ENCODE measurements at regions not wholly inside any gene's neighbourhood (a gene's known extent, or its start where the extent isn't known, plus 50 kb on each side); places are given as distances from the start of the nearest gene placed in this dataset.
"Not testable (repeated sequence)": the region's sequence is repeated elsewhere in the genome, so short reads cannot be mapped to it uniquely, and the experiment has no call there.

DNA sequence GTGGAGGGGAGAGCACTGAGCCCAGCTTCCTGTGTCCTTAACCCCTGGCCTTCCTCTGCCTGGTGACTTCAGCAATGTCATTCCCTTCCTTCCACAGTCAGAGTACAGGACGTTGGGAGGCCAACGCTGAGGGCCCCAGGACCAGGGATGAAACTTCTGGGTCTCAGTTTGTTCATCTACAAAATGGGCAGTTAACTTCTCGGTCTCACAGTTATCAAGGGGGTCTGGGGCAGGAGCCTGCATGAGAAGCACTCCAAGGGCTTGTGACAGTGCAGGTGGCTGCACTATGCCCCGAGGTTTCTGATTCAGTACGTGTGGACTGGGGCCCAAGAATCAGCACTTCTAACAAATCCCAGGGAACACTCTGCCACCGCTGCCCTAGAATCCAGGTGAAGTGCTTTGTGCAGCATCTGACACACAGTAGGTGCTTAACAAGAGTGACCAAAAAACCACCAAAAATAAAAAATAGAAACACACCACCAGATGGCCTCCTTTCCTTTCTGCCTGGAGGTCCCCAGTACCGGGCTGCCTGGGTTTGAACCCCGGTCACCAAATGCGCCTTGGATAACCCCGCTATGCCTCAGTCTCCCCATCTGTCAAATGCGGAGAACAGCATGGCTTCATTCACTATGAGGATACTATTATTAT lies 80.4 kb downstream of the RFLNA start:
- Histone ChIP-seq H3K27me3 (ENCODE audit: insufficient read depth, low read depth, severe bottlenecking) (no peaks in the 10 kb centered on the region), H3K36me3 (peaks cover 81% of the 10 kb centered on the region), H3K27ac (no peak overlapping the region), H3K4me3 (ENCODE audit: low read depth, low read length) (no peak overlapping the region), H3K9me3 (ENCODE audit: severe bottlenecking) (no peaks in the 10 kb centered on the region)
- DNase-seq, result no peak
- TF ChIP-seq, protein P1, sequence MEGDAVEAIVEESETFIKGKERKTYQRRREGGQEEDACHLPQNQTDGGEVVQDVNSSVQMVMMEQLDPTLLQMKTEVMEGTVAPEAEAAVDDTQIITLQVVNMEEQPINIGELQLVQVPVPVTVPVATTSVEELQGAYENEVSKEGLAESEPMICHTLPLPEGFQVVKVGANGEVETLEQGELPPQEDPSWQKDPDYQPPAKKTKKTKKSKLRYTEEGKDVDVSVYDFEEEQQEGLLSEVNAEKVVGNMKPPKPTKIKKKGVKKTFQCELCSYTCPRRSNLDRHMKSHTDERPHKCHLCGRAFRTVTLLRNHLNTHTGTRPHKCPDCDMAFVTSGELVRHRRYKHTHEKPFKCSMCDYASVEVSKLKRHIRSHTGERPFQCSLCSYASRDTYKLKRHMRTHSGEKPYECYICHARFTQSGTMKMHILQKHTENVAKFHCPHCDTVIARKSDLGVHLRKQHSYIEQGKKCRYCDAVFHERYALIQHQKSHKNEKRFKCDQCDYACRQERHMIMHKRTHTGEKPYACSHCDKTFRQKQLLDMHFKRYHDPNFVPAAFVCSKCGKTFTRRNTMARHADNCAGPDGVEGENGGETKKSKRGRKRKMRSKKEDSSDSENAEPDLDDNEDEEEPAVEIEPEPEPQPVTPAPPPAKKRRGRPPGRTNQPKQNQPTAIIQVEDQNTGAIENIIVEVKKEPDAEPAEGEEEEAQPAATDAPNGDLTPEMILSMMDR (IDR thresholded peaks at IDR 0.05; ENCODE audit: low read depth, low read length), result no peak

DNA sequence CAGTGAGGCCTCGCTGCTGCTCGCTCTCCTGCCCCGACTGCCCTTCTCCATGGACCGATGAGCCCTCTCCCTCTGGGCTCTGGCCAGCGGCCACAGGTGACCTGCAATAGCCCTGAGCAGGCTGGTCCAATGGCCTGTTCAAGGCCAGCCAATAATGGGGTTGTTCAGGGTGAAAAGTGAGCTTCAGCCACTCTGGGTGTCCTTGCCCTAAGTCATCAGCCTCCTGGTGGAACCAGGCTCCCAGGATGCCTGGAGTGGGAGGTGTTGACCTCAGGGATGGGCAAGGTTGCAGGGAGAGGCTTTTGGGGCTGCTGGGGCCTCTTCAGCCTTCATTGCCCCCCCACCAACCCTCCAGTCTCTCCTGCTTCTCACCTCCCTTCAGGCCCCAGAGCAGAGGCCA lies 79.7 kb downstream of the RFLNA start:
- no peaks in the 10 kb centered on the region for H3K27me3 ChIP-seq (ENCODE audit: insufficient read depth, low read depth, severe bottlenecking)
- H3K9me3 ChIP-seq (ENCODE audit: severe bottlenecking), result no peaks in the 10 kb centered on the region
- peaks cover 83% of the 10 kb centered on the region for H3K36me3 ChIP-seq

DNA sequence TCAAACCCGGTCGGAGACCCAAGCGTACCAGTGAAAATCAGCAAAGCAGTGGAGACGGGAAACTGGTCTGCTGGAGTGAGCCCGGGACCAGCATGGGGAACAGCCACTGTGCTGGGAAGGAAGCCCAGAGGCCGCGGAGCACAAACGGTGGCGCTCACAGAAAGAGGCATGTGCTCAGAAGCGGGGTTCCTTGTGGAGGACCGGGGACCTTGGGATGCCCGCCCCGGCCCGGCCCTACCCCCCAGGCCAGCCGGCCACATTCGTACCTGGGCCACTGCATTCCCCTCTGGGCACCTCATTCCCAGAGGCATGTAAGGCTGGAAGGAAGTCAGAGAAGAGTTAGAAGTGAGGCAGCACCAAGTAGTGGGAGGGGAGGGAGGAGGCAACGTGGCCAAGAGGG lies 79.3 kb downstream of the RFLNA start:
- H3K9me3 ChIP-seq (ENCODE audit: severe bottlenecking), result no peaks in the 10 kb centered on the region
- H3K27me3 ChIP-seq (ENCODE audit: insufficient read depth, low read depth, severe bottlenecking), result no peaks in the 10 kb centered on the region
- no peak overlapping the region for H3K4me3 ChIP-seq (ENCODE audit: low read depth, low read length)
- H3K36me3 ChIP-seq, result peaks cover 83% of the 10 kb centered on the region
- no peak for DNase-seq
- no peak overlapping the region for H3K27ac ChIP-seq
- TF ChIP-seq, protein P1 (IDR thresholded peaks at IDR 0.05; ENCODE audit: low read depth, low read length), result no peak

More for the DNA sequence above, 79.7 kb downstream of the RFLNA start:
- no peak for DNase-seq
- TF ChIP-seq, protein P1 (IDR thresholded peaks at IDR 0.05; ENCODE audit: low read depth, low read length), result no peak
- Histone ChIP-seq H3K4me3 (ENCODE audit: low read depth, low read length) (no peak overlapping the region), H3K27ac (no peak overlapping the region)

DNA sequence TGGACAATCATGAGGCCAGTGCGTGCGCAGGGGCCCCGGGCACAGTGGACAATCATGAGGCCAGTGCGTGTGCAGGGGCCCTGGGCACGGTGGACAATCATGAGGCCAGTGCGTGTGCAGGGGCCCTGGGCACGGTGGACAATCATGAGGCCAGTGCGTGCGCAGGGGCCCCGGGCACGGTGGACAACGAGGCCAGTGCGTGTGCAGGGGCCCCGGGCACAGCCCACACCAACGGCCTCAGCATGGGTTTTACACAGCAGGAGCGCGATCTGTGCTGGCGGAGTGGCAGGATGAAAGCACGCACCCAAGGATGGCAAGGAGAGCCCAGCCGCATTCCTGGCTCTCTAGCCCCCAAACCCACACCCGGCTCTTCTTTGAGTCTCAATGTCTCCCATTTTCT lies 78.8 kb downstream of the RFLNA start:
- DNase-seq; H3K27ac ChIP-seq; H3K4me3 ChIP-seq (ENCODE audit: low read depth, low read length); H3K9me3 ChIP-seq (ENCODE audit: severe bottlenecking); H3K27me3 ChIP-seq (ENCODE audit: insufficient read depth, low read depth, severe bottlenecking): not testable (repeated sequence)
- H3K36me3 ChIP-seq, result peaks cover 85% of the 10 kb centered on the region

DNA sequence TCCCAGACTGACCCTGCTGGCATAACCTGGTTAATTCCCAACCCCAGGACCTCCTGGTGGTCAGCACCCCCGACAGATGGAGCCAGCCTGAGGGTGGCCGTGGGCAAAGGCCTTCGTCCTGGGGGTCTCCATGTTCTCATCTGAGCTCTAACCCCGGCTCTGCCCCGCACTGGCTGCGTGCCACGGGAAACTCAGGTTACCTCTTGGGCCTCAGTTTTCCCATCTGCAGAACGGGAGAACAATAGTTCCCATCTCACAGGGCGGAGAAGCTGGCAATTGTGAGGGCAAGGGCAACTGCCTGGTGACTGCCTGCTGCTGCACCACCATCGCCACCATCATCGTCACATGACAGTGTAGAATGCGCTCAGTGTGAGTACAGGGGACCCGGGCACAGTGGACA lies 77.9 kb downstream of the RFLNA start:
- H3K36me3 ChIP-seq, result peaks cover 85% of the 10 kb centered on the region
- no peak for DNase-seq

DNA sequence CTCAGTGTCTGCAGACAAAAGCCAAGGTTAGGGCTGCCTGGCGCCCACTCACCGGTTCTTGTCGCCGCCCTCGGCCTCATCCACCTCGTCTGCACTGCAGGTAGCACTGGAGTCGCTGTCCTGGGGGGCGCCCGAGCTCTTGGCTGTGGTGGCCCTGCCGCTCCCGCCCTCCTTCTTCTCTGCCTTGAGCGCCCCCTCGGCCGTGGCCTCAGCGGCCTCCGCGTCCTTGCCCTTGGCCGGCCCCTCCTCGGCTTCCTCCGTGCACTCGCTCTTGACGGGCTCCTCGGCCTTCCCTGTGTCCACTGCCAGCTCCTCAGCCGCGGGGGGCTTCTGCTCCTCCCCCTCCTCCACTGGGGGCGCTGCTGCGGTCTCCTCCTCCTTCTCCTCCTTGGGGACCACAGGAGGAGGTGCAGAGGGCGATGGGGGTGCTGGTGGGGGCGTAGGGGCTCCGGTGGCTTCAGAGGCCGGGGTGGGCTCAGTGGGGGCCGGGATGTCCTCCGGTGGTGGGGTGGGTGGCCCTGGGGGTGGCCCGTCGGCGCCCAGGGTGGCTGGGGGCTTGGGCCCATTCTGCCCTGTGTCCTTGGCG lies 77.2 kb downstream of the RFLNA start:
- Histone ChIP-seq H3K27ac (no peak overlapping the region), H3K36me3 (peaks cover 84% of the 10 kb centered on the region), H3K9me3 (ENCODE audit: severe bottlenecking) (no peaks in the 10 kb centered on the region), H3K4me3 (ENCODE audit: low read depth, low read length) (no peak overlapping the region), H3K27me3 (ENCODE audit: insufficient read depth, low read depth, severe bottlenecking) (no peaks in the 10 kb centered on the region)
- TF ChIP-seq, protein P1 (IDR thresholded peaks at IDR 0.05; ENCODE audit: low read depth, low read length), result no peak
- DNase-seq, result no peak

More for the DNA sequence above, 77.9 kb downstream of the RFLNA start:
- Histone ChIP-seq H3K27me3 (ENCODE audit: insufficient read depth, low read depth, severe bottlenecking) (no peaks in the 10 kb centered on the region), H3K4me3 (ENCODE audit: low read depth, low read length) (no peak overlapping the region), H3K9me3 (ENCODE audit: severe bottlenecking) (no peaks in the 10 kb centered on the region), H3K27ac (no peak overlapping the region)
- TF ChIP-seq, protein P1 (IDR thresholded peaks at IDR 0.05; ENCODE audit: low read depth, low read length), result no peak
